NCI-H1694 treated with DMSO at 0.1 percent for 48 hours (cell line): ENCODE measurements at regions not wholly inside any gene's neighbourhood (a gene's known extent, or its start where the extent isn't known, plus 50 kb on each side); places are given as distances from the start of the nearest gene placed in this dataset.
"Not testable (repeated sequence)": the region's sequence is repeated elsewhere in the genome, so short reads cannot be mapped to it uniquely, and the experiment has no call there.

ENCODE experiments used
- DNase-seq: peaks from one replicate; lab custom pipeline; 2025; lab: John Stamatoyannopoulos, UW

DNA sequence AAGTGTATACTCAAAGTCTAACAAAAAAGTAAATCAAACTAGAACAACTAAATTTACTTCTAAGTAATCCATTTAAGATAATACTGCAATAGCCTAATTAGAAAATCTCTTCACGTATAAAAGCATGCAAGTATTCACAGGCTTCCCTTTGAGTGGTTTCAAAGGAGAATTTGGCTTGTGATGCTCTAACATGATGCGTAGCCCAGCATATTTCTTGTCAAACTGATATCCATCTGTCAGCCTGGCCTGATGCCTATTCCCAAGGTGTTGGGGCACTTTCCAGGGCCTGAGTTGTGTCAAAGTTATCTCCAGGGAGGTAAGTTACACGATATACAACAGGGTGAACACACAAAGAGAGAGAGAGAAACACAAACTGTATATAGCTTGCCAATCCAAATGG lies 287.0 kb upstream of the MAGEB18 start:
- DNase-seq: no peak

DNA sequence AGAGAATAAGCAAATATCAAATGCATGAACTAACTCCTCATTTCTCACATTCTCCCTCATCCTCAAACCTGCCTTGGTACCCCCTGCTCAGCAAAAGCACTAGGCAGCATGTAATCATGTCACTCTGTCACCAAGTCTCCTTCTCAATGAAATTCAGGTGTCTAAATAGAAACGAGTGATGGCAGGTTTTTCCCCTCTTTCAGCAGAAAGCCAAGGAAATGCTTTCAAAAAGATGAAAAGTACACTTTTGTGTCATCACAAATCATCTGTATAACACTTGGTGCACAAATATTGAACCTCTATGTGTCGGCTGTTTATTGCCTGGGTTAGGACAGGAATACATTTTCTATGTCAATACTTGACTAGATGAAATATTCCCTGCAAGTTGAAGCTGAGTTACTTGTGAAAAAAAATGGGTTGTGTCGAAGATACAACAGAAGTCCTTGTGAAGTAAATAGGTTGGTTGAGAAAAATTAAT lies 285.1 kb upstream of the MAGEB18 start:
- no peak for DNase-seq

DNA sequence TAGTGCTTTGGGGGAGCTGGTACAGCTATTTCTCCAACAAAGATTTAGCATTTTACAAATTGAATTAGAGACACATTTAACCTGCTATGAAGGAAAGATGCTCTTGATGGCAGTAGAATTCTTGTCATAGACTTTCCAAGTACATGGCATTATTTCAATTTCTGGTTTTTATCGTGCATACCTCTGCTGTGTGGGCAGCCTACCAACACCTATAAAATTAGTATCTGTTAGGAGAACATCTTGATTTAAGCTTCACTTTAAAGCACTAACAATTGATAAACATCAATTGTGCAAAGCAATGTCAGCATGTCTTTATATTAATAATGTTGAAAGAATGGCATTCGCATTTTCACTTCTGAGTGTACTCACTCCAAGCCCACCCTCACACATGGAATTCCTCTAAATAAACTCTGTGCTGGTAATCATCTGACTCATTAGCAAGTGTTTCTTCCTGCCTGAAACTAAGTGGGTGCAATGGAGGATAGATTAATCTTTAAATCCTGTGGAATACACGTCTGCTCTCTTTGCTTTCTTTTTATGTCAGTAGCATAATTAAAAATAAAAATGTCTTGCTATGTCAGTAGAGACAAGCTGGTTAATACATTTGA lies 279.8 kb upstream of the MAGEB18 start:
- no peak for DNase-seq

DNA sequence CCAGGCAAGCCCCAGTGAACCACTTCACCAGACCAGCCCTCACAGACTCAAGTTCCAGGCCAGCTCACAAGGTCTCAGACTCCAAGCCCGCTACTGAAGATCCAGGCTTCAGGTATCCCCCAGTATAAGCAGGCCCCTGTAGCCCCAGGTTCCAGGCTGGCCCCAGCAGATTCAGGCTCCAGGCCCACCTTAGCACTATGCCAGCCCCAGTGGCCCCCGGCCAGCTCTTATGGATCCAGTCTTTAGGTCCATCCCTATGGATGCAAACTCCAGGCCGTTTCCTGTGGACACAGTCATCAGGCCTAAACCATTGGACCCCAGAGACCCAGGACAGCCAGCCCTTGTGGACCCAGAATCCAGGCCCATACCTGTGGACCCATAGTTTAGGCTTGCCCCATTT lies 277.8 kb upstream of the MAGEB18 start:
- DNase-seq: no peak

DNA sequence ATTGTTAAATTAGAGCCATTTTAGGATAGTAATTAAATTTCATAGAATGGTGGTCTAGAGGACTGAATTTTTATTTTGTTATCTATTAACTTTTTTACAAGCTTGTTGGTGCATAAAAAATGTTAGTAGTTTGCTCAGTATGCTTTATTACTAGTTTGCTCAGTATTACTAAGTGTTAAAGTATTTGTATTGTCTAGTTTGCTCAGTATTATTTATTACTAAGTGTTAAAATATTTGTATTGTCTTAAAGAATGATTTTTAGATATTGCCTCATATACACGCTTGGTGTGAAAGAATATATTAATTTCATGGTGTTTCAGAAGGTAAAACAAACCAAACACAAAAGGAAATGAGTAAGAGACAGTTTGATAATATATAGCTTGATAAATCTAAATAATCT lies 268.4 kb upstream of the MAGEB18 start:
- DNase-seq: no peak

DNA sequence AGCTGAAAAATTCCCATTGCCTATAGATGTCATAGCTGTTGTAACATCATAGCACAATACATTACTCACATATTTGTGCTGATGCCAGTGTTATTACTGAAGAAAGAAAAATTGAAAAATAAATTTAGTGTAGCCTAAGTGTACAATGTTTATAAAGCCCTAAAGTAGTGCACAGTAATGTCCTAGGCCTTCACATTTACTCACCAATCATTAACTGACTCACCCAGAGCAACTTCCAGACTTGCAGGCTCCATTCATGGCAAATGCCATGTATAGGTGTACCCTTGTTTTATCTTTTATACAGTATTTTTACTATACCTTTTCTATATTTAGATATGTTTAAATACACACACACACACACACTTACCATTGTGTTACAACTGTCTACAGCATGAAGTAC lies 265.4 kb upstream of the MAGEB18 start:
- no peak for DNase-seq

DNA sequence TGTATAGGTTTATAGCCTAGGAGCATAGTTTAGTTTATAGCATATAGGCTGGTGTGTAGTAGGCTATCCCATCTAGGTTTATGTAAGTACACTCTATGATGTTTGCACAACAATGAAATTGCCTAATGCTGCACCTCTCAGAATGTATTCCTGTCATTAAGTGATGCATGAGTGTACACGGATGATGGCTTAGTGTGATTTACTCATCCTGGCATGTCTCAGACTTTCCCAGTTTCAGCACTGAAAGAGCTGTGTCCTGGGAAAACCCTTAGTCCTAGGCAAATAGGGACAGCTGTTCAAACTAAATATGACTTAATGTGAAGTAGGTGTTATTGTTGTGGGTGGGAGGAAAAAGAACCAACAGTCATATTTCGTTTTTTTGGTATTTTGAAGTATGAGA lies 264.9 kb upstream of the MAGEB18 start:
- DNase-seq: no peak

DNA sequence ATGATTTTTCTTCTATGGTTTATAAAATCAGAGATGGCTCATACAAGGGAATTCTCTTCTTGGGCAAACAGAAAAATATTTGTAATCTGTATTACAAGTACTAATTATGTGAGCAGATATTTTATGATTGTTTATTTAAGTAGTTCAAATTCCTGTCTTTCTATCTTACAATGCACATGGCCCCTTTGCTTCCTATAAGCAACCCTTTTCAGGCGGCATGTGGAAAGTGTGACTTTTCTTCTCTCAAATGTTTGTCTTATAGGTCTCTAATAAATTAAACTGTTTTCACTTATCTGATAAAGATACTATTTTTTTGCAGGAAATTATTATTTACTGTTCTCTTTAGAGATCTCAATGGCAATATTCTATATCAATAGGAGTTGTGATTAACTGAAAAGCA lies 259.3 kb upstream of the MAGEB18 start:
- DNase-seq: no peak

DNA sequence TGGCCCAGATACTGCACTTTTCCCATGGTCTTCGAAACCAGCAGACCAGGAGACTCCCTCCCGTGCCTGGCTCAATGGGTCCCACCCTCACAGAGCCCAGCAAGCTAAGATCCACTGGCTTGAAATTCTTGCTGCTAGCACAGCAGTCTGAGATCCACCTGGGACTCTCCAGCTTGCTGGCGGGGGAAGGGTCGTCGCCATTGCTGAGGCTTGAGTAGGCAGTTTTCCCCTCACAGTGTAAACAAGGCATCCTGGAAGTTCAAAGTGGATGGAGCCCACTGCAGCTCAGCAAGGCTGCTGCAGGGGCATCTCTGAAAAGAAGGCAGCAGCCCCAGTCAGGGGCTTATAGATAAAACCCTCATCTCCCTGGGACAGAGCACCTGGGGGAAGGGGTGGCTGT lies 255.6 kb upstream of the MAGEB18 start:
- not testable (repeated sequence) for DNase-seq

DNA sequence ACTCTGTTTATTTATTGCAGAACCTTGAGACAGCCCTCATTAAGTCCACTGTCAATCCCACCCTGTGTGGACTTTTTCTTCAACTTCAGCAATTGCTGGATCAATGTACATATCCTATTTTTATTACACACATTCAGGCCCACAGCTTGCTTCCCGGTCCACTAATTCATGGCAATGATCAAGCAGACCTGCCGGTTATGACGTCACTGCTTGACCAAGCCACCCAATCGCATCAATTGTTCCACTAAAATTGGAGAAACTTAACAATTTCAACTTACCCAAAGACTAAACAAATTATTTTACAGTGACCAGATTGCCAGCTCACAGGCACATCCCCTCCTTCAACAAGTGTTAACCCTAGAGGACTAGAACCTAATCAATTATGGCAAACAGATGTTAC lies 240.4 kb upstream of the MAGEB18 start:
- no peak for DNase-seq

DNA sequence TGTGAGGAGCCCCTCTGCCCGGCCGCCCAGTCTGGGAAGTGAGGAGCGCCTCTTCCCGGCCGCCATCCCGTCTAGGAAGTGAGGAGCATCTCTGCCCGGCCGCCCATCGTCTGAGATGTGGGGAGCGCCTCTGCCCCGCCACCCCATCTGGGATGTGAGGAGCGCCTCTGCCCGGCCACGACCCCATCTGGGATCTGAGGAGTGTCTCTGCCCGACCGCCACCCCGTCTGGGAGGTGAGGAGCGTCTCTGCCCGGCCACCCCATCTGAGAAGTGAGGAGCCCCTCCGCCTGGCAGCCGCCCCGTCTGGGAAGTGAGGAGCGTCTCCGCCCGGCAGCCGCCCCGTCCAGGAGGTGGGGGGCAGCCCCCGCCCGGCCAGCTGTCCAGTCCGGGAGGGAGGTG lies 232.4 kb upstream of the MAGEB18 start:
- not testable (repeated sequence) for DNase-seq

DNA sequence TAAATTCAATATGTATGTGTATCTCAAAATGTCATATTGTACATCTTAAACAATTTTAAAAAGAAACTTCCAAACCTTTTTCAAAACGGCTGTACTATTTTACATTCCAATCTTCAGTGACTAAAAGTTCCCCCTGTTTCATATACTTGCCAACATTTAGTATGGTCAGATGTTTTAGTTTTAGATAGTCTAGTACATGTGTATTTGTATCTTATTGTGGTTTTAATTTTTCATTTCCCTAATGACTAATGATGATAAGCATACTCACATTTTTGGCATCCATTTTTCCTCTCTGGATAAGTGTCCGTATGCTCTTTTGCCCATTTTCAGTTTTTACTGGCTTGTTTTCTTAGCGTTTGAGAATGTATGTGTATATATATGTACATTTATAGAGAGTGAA lies 212.2 kb upstream of the MAGEB18 start:
- DNase-seq: no peak

DNA sequence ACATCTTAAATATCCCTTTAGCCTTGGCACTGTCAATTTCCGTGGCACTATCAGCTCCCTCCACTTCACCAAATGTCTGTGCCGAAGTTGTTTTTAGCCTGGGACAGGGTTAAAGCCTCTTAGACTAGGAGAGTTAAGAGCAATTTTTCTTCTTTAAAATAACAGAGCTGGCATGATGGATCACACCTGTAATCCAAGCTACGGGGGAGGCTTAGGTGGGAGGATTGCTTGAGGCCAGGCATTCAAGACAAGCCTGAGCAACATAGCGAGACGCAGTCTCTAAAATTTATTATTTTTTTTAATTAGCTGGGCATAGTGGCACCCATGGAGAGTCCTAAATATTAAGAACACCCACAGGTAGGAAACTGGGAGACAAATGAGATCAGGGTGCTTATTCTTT lies 209.8 kb upstream of the MAGEB18 start:
- DNase-seq: no peak

DNA sequence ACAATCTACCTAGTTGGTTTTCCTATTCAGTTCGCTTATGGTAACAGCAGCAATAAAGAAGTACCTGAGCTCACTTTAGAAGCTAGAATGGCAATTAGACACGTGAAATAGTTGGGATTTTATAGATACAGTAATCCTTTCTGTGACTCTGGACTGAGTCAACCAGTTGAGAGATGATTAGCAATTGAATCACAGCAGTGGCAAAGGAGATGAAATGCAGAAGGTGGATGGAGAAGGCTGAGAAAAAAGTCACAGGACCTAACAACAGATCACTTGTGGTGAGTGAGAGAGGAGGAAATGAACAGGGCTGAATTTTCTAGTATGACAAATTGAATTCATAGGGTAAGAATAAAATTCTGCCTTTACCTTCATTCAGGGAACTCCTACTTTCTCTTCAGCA lies 197.1 kb upstream of the MAGEB18 start:
- no peak for DNase-seq

DNA sequence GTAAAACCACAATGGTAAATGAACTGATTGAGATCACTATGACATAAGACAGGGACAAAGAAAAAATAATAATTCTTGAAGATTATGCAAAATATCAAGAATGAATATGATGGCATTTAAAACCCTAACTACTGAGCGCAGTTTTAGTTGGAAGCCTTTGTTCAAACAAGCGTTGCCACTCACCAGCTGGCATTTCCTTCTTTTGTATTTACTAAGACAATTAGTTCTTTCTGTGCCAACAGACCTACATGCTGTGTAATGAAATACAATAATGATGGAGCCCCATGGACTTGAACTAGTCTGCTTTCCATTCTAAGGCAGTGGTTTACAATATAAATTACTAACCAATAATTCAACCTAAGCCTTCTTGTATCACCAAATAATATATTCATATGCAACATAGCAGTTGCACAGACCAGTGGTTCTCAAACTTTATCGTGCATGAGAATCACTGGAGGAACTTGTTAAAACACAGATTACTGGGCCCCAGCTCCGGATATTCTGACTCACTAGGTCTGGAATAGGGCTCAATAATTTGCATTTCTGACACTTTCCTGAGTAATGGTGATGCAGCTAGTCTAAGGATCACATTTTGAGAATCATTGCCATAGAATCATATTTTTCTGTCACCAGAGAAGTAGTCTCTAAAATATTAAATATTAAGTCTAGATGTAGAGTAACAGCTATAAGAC lies 196.4 kb upstream of the MAGEB18 start:
- DNase-seq: no peak

DNA sequence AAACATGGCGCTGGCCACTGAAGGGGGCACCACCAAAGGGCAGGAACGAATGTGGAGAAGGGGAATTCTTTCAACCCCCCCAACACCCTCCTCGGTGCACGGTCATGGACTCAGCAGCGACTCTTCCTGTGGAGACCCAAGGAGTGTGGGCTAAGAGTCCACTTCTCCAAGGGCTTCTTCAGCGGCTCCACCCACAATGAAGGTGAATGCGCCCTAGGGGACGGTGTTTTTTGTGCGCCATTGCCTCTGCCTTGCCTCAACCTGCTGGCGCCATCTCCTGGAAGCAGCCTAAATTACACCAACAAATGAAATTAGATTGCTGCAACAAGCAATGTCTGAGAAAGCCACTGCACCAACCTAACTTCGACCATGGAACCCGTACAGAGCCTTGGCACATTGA lies 169.2 kb upstream of the MAGEB18 start:
- peak; percentile 4 for DNase-seq

DNA sequence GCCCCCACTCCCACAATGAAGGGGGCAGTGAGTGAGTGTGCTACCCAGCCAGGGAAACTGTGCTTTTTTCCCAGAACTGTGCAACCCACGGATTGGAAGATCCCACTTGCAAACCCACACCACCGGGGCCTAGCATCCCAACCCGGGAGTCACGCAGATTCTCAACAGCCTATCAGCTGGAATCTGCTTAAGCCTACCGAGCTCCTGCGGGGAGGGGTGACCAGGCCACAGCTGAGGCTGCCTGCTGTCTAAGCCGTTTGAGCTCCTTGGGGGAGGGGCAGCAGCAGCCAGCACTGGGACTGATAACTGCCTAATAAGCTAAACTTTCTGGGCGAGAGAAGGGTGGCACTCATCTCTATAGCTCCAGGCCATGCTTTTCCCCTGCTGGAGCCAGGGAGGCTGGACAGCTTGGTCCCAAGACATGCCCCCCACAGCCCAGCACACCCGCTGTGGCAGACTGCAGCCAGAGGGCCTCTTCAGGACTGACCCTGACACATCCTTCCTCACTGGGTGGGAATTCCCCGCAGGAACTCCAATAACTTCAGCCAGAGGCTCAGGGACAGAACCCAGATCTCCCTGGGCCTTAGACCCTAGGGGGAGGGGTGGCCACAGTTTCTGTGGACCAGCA lies 161.3 kb upstream of the MAGEB18 start:
- DNase-seq: no peak

DNA sequence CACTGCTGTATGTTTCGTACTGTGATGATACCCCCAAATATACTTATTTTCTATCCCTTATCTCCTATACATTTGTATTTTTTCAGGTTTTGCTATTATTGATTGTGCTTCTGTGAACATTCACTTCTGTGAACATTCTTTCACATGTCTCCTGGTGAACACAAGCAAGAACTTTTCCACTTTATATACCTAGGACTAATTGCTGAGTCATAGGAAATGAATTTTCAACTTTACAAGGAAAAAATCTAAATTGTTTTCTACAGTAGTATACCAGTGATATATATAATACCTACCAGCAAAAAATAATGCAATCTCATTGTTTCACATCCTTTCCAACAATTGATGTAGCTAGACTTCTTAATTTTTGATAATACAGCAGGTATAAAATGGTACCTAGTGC lies 139.5 kb upstream of the MAGEB18 start:
- DNase-seq: no peak

DNA sequence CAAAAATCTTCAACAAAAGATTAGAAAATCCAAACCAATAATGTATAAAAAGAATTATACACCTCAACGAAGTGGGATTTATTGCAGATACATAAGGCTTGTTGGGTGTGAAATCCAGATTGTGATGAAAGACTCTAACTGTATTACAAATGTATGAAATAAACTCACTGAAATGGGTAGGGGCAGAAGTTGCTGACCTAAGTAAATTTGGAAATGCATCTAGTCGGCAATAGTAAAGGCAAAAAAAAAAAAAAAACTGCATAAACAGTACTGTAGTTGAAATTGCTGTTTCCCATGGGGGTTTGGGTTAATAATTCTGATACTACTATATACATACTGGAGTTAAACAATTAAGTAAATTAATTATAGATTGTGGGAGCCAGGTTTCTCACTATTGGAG lies 130.7 kb upstream of the MAGEB18 start:
- DNase-seq: no peak

DNA sequence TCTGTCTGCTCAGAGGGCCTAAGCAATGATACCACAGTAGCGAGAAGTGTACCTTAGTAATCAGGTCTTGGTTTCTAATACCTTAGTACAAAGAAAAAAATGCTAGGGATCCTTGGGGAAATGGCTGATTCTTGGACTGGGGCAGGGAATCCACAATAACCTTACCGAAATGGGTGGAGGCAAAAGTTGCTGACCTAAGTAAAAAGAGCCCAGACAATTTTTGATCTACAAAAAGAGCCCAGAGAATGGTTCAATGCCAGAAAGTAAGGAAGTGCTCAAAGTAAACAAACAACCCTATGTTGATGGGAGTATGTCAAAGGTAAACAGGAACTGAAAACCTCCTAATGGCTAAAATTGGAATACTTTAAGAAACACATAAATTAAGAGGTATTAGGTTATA lies 130.1 kb upstream of the MAGEB18 start:
- no peak for DNase-seq

DNA sequence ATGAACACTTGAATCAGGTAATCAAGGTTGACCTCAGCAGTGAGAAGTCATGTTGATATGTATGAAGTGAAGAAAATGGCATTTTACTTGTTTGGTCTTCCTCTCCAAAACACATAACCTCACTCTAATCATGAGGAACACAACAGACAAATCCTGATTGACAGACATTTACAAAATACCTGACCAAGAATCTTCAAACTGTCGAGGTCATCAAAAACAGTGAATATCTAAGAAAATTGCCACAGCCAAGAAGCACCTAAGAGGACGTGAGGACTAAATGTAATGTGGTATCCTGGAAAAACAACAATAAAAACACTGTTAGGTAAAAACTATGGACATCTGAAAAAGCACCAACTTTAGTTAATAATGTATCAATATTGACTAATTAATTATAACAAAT lies 129.5 kb upstream of the MAGEB18 start:
- no peak for DNase-seq

DNA sequence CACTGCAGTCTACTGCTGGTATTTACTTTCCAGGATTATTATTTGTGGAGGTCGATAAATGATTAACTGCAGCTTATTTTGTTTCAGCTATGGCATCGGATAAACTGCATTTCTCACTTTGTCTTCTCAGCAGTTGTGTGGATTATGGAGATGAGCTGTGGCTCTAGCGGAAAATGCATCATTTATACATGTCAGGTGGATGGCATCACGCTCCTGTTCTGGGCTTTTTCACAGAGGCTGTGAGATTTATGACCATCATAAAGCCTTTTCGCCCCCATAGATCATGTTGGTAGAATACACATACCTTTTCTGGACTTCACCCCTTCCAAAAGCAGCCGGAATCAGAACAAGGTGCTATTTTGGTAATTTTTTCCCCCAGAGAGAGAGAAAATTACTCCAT lies 118.8 kb upstream of the MAGEB18 start:
- DNase-seq: no peak

DNA sequence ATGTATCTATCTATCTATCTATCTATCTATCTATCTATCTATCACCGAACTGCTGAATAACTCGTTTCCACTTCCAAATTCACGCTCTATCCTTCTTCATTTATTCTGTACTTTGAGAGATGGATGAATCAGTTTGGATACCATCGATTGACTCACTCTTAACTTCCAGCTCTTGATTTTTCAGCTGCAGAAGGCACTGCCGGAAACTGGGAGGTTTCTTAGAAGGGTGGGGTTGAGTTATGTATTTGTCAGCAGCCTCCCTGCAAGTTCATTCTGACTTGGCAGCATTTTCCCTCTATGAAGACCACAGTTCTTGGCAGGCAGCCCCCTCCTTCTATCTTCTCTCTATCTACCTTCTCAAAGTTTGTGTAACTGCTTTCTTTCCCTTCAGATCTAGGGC lies 112.0 kb upstream of the MAGEB18 start:
- no peak for DNase-seq
